ACC112 (cell line): ENCODE measurements at regions not wholly inside any gene's neighbourhood (a gene's known extent, or its start where the extent isn't known, plus 50 kb on each side); places are given as distances from the start of the nearest gene placed in this dataset.

Experiments used
- H2AFZ ChIP-seq: fragments of 200-600 bp; sonication (generic); one replicate; pipeline ENCODE4 v1.6.0; 2017; ENCODE audit warnings: antibody characterized with exemption, low read length; ENCODE audit not compliant: unreplicated experiment
- H3K27ac ChIP-seq: fragments of 200-600 bp; sonication (generic); 2 replicates; pipeline ENCODE4 v1.5.1; 2014; ENCODE audit warnings: low read depth, mild to moderate bottlenecking, antibody characterized with exemption, low read length, moderate library complexity
- H3K27me3 ChIP-seq: fragments of 200-600 bp; sonication (generic); 2 replicates; pipeline ENCODE4 v1.6.1; 2014; ENCODE audit warnings: mild to moderate bottlenecking, antibody characterized with exemption, low read length, moderate library complexity, mixed read lengths; ENCODE audit not compliant: insufficient read depth
- H3K36me3 ChIP-seq: fragments of 200-600 bp; sonication (generic); 2 replicates; pipeline ENCODE4 v1.6.1; 2016; ENCODE audit warnings: mild to moderate bottlenecking, antibody characterized with exemption, low read length, moderate library complexity, mixed read lengths; ENCODE audit not compliant: insufficient read depth
- H3K4me1 ChIP-seq: fragments of 200-600 bp; sonication (generic); one replicate; pipeline ENCODE4 v1.6.1; 2016; ENCODE audit warnings: low read length, mixed read lengths; ENCODE audit not compliant: insufficient read depth, unreplicated experiment, control insufficient read depth
- H3K4me3 ChIP-seq: fragments of 200-600 bp; sonication (generic); 2 replicates; pipeline ENCODE4 v1.5.1; 2014; ENCODE audit warnings: mild to moderate bottlenecking, low read depth, low read length
- H3K79me2 ChIP-seq: fragments of 200-600 bp; sonication (generic); one replicate; pipeline ENCODE4 v1.6.0; 2016; ENCODE audit warnings: low read length; ENCODE audit not compliant: control insufficient read depth, unreplicated experiment, insufficient read depth

DNA sequence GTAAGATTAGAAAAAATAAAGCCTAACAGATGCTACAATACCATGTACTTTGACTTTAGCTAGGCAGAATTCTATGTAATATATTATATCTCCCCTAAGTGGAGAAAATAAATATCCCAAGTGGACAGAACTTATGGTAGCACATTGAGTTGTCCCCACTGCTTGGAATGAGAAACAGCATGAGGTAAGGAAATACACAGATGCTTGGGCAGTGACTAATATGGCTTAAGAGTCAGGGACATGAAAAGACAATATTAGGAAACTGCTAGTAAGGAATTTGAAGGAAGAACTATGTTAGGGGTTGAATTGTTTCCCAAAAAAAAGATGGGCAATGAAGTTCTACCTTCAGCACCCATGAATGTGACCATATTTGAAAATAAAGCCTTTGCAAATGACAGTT is 2265.1 kb downstream of the PCDH7 start:
- Histone ChIP-seq H2AFZ (no peak overlapping the region), H3K4me3 (no peak overlapping the region), H3K27me3 (no peaks in the 10 kb centered on the region), H3K36me3 (no peaks in the 10 kb centered on the region), H3K4me1 (peaks cover 12% of the 10 kb centered on the region), H3K27ac (no peak overlapping the region), H3K79me2 (no peaks in the 10 kb centered on the region)

DNA sequence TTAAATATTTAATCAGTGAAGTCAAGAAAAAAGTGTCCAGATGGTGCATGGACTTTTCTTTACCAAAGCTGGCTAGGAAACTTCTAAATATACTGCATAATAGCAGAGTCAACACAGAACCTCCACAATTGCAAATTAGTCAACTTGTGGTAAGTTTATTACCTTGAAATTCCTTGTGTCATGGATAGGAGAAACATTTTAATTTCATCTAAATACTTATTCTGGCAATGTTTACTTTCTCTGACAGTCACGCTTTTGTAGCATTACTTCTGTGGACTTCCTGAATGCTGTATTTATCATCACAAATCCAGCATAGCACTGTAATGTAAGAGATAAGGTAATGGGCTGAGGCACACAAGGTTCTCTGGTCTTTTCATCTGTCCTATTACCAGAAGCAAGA is 2266.1 kb downstream of the PCDH7 start:
- Histone ChIP-seq H3K36me3 (no peaks in the 10 kb centered on the region), H3K4me3 (no peak overlapping the region), H3K79me2 (no peaks in the 10 kb centered on the region), H2AFZ (no peak overlapping the region), H3K27ac (no peak overlapping the region), H3K27me3 (no peaks in the 10 kb centered on the region), H3K4me1 (peaks cover 12% of the 10 kb centered on the region)

DNA sequence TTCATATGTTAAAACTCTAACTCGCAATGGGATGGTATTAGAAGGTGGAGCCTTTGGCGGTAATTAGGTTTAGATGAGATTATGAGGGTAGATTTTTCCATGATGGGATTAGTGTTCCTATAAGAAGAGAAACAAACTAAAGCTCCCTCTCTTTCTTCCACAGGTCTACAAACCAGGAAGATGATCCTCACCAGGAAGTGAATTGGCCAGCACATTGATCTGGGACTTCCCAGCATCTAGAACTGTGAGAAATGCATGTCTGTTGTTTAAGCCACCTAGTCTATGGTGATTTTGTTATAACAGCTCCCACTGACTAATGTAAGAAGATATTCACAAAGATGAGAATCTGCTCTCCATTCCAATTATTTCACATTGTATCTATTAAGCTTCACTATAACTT is 2266.9 kb downstream of the PCDH7 start:
- no peak overlapping the region for H3K4me3 ChIP-seq
- no peaks in the 10 kb centered on the region for H3K79me2 ChIP-seq

DNA sequence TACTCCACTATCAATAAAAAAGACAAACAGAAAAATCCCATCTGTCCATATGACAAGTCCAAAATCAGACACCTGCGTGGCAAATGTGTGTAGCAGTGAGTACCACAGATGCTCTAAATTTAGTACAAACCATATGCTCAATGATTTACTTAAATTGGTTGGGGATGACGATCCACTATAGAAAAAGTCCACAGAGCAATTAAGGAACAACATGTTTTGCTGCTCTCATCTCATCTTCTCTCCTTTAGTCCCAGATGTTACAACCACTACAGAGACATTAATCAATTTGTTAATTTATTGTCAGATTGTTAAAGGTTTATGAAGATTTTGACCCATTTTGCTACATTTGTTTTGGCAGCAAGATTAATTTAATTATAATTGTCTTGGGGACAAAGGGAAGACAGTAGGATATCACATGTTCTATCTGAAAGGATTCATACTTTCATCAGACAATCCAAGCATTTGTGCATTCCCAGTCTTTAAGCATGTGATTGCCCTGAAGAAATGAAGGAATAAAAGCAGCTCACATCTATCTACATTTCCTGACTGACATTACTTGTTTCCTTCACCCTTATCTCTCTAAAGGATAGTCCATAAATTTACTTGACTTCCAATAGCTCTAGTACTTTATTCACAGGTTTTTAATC is 2268.1 kb downstream of the PCDH7 start:
- no peaks in the 10 kb centered on the region for H3K27me3 ChIP-seq
- no peak overlapping the region for H2AFZ ChIP-seq
- no peaks in the 10 kb centered on the region for H3K36me3 ChIP-seq
- no peaks in the 10 kb centered on the region for H3K79me2 ChIP-seq
- H3K27ac ChIP-seq: no peak overlapping the region
- no peak overlapping the region for H3K4me3 ChIP-seq
- H3K4me1 ChIP-seq: peaks cover 12% of the 10 kb centered on the region

More for the DNA sequence above, 2266.9 kb downstream of the PCDH7 start:
- Histone ChIP-seq H2AFZ (no peak overlapping the region), H3K4me1 (peaks cover 12% of the 10 kb centered on the region), H3K36me3 (no peaks in the 10 kb centered on the region), H3K27me3 (no peaks in the 10 kb centered on the region), H3K27ac (no peak overlapping the region)

DNA sequence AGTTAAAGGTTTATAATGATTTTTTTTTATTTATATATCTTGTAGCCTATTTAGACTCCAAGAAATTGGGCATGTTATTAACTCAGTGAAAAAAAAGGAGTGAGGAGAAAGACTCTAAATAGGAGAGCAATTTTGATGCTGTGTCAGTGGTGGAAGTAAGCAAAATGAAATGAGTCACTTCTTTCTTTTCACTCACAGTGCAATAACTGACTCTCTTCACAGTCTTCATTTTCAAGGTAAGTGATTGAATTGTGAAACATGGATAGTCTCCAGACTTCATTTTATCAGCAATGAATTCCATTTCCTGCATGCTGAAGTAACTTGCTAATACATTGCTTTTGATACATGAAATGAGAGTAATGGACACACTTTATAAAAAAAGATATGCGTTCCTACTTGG is 2271.5 kb downstream of the PCDH7 start:
- no peaks in the 10 kb centered on the region for H3K36me3 ChIP-seq
- no peaks in the 10 kb centered on the region for H3K27me3 ChIP-seq
- H2AFZ ChIP-seq: no peak overlapping the region
- H3K79me2 ChIP-seq: no peaks in the 10 kb centered on the region
- no peak overlapping the region for H3K27ac ChIP-seq
- H3K4me3 ChIP-seq: no peak overlapping the region
- H3K4me1 ChIP-seq: no peaks in the 10 kb centered on the region

DNA sequence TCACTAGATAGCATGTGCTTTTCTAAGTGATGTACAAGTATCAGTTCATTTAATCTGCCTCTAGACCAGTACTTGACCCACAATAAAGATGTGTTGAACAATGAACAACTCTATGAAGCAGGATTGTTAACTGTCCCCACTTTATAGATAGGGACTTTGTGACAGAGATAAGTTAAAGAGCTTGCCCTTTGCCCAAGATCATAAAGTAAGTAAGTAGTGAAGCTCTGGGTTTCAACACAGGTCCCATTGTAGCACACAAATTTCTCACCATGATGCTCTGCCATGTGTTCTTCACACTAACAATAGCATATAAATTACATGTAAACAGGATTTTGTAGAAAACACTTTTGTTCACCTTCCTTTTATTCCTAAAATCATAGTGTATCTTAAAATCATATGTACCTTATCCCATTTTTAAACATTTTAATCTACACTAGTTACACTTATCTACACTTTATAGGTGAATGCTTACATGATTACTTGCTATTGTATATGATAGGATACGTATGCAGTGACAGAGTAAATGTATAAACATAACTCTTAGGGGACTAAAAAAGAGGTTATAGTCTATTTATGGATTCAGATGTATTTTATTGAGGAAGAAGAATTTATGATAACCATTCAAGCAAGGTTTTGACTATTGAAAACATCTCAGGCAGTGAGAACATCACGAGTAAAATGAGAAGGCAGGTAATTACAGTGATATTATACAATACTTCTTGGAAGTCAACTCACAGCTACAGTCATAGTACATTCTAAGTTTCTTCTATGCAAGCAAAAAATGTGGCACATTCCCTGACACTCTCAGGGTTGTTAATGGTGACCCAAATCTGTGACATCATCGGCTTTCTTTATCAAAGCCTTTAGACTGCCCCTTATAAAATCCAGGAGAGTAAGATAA is 2275.1 kb downstream of the PCDH7 start:
- Histone ChIP-seq H3K27ac (no peak overlapping the region), H3K4me1 (no peaks in the 10 kb centered on the region), H3K79me2 (no peaks in the 10 kb centered on the region), H3K36me3 (no peaks in the 10 kb centered on the region), H2AFZ (no peak overlapping the region), H3K4me3 (no peak overlapping the region), H3K27me3 (no peaks in the 10 kb centered on the region)

DNA sequence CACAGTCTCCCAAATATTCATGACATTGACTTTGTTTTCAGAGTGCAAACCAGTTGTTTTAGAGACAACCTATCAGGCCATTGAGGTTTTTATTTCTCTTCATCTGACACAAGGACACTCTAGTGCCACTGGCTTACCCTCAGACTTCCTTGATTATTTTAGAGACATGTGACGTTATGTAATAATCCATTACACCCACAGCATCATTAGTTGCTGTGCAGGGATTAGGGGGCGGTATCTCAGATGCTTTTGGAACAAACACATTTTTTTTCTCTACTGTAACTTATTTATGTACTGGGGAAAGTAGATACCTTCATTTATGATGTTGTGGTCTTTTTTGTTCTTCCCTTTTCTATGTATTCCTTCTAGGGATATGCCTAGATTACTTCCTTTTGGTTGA is 2293.1 kb downstream of the PCDH7 start:
- Histone ChIP-seq H2AFZ (no peak overlapping the region), H3K4me1 (no peaks in the 10 kb centered on the region), H3K79me2 (no peaks in the 10 kb centered on the region), H3K36me3 (no peaks in the 10 kb centered on the region), H3K27ac (no peak overlapping the region), H3K4me3 (no peak overlapping the region), H3K27me3 (no peaks in the 10 kb centered on the region)

DNA sequence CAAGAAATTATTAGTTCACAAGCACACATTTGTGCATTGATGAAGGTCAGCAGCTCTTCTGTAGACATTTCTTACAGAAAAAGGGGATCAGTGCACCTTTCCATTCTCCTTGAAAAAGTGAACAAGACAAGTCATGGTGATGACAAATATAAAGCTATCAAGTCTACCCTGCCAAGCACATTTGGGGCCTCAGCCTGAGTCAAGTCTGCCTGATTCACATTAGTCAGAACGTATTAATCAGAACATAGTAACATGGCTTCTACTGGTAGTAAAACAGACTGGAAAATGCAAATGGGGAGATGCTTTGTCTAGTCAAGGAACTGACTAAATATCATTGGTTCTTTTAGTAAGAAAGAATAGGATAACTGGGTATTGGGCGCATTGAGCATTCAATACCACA is 2305.1 kb downstream of the PCDH7 start:
- Histone ChIP-seq H2AFZ (no peak overlapping the region), H3K4me3 (no peak overlapping the region), H3K79me2 (no peaks in the 10 kb centered on the region), H3K4me1 (no peaks in the 10 kb centered on the region), H3K27me3 (no peaks in the 10 kb centered on the region), H3K36me3 (no peaks in the 10 kb centered on the region), H3K27ac (no peak overlapping the region)

DNA sequence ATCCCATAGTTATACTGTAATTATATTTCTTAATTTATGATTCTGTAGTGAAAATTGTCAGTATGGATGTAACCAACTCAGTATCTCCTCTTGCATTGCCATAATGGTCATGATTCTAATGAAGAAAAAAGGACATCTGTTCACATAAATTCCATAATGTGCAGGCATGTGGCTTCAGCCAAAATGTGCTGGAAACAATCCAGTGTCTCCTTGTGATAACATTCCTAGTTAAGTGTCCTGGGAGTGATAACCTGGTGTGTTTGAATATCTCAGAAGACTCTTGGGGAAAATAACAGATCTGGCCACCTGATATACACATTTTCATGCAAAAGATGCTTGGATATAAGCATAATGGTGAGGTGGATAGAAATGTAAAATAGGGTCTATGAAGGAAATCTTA is 2309.8 kb downstream of the PCDH7 start:
- Histone ChIP-seq H3K27me3 (no peaks in the 10 kb centered on the region), H3K4me3 (no peak overlapping the region), H3K27ac (no peak overlapping the region), H3K79me2 (no peaks in the 10 kb centered on the region), H2AFZ (no peak overlapping the region), H3K4me1 (no peaks in the 10 kb centered on the region), H3K36me3 (no peaks in the 10 kb centered on the region)

DNA sequence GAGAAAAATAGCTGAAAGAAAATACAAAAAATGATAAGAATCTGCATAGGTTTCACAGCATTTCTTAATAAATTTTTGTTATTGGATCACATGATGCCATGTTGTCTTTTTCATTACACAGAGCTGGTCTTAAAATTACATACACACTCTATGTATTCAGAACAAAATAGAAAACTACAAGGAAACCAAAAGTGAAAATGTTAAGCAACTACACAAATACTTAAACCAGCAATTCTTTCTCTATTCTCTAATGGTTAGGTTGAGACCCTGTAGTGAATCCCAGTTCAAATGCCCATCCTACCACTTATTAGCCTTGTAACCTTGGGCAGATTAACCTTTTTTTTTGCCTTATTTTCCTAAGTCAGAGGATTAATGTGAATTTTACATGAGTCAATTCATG is 2311.2 kb downstream of the PCDH7 start:
- H3K79me2 ChIP-seq: no peaks in the 10 kb centered on the region
- no peaks in the 10 kb centered on the region for H3K27me3 ChIP-seq
- H3K4me3 ChIP-seq: no peak overlapping the region
- H3K4me1 ChIP-seq: no peaks in the 10 kb centered on the region
- H3K27ac ChIP-seq: no peak overlapping the region
- peak overlapping the region; percentile 36 for H2AFZ ChIP-seq
- H3K36me3 ChIP-seq: no peaks in the 10 kb centered on the region

DNA sequence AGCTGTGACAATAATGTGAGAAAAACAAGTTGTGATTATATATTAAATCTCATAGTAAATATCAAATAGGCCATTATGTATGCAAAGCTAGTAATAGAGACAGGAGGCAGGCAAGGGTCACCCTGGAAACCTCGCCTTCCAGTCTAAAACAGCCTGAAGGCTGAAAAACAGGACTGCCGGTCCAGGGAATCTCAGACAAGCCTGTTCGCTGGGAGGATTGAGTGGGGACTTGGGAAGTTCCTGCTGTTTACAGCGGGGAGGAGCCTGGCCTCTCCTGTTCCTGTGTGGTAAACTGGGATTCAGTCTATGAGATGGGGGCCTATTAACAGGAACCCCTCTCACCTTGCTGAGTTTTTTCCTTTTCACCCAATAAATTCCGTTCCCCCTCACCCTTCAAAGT is 2317.3 kb downstream of the PCDH7 start:
- Histone ChIP-seq H3K79me2 (no peaks in the 10 kb centered on the region), H3K36me3 (no peaks in the 10 kb centered on the region), H2AFZ (no peak overlapping the region), H3K27ac (no peak overlapping the region), H3K4me3 (no peak overlapping the region), H3K27me3 (no peaks in the 10 kb centered on the region), H3K4me1 (no peaks in the 10 kb centered on the region)
